ENCODE measurements at regions not wholly inside any gene's neighbourhood (a gene's known extent, or its start where the extent isn't known, plus 50 kb on each side); places are given as distances from the start of the nearest gene placed in this dataset.

- TF ChIP-seq POLR2AphosphoS5 (IDR thresholded peaks at IDR 0.05; ENCODE audit: low read depth, low read length): no peak
- no peak for TF ChIP-seq POLR2A (IDR thresholded peaks at IDR 0.05; ENCODE audit: low read depth, low read length)
Observed at GRCh38 chr3:107208100-107208499, 169.1 kb upstream of the CCDC54 start.

All from GM12892 (cell line).